Activated gamma-delta T cell (primary cell): ENCODE measurements at regions not wholly inside any gene's neighbourhood (a gene's known extent, or its start where the extent isn't known, plus 50 kb on each side); places are given as distances from the start of the nearest gene placed in this dataset.
"Not testable (repeated sequence)": the region's sequence is repeated elsewhere in the genome, so short reads cannot be mapped to it uniquely, and the experiment has no call there.

ENCODE experiments used
- DNase-seq: peaks from one replicate; lab custom pipeline; 2025; lab: John Stamatoyannopoulos, UW

DNA sequence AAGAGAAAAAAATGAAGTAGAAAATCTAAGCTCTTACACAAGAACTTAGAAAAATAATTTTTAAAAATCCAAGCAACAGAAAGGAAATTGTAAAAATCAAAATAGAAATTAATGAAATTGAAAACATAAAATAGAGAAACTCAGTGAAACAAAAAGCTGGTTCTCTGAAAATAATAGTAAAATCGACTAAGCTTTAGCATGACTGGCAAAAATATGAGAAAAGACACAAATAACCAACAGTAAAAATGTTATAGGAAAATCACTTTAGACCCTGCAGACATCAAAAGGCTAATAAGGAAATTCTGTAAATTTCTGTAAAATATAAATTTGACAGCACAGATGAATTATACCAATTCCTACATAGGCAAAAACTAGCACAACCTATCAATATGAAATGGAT, 768.9 kb upstream of the LRRTM1 start:
- no peak for DNase-seq

DNA sequence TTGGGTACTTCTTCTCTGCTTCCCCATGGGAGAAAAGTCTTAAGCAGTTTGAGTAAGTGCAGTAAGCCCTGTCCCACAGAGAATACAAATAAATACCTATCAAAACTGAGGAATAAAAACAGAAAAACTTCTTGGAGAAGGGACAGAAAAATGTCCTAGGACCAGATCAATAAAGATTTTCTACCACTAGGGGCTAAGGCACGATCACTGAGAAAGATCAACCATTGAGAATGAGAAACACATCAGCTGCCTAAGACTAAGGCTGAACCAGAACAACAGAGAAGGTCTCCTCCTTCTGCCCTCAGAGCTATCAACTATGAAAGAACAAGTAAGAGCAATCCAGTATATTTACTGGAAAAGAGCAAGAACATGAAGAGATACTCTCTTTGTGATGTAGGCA, 763.6 kb upstream of the LRRTM1 start:
- DNase-seq, result no peak

- DNase-seq, result no peak
Measured at GRCh38 chr2:81061016-81061415, 756.5 kb upstream of the LRRTM1 start.

- no peak for DNase-seq
Measured at GRCh38 chr2:81050580-81051095, 746.1 kb upstream of the LRRTM1 start.

GRCh38 chr2:81043681-81044080, 739.1 kb upstream of the LRRTM1 start:
- no peak for DNase-seq

DNA sequence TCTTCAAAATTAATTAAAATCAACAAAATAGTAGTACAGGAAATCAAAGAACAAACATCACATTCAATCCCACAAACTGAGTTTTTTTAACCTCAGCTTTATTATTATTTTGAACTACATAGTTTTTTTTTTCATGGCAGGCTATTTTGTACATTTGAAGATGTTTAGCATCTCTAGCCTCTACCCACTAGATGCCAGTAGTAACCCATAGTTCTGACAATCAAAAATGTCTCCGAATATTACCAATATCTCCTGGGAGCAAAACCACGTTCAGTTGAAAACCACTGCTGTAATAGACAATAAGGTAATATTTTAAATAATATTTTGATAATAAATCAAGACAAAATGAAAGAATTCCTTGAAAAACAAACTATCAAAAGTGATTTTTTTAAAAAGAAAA, 702.6 kb upstream of the LRRTM1 start:
- no peak for DNase-seq

DNA sequence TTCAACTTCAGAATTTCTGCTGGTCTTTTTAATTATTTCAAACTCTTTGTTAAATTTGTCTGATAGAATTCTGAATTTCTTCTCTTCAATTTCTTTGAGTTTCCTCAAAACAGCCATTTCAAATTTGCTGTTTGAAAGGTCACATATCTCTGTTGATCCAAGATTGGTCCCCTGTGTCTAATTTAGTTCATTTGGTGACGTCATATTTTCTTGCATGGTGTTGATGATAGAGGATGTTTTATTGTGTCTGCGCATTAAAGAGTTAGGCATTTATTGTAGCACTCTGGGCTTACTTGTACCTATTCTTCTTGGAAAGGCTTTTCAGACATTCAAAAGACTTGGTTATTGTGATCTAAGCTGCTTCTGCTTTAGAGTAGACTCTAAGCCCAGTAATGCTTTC, 698.4 kb upstream of the LRRTM1 start:
- DNase-seq, result no peak

DNA sequence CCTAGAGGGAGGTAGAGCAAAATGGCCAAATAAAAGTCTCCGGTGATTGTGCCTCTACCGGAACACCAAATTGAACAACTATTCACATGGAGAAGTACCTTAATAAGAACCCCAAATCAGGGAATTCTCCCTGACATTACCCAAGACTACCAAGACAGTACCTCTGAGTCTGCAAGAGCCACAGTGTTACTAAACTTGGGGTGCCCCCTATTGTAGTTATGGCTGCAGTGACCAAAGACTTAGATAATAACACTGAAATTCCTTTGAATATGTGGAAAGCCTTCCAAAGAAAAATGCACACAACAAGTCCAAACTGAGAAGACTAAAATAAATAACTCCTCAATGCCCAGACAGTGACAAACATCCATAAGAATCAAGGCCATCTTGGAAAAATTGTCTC, 682.9 kb upstream of the LRRTM1 start:
- DNase-seq, result no peak

GRCh38 chr2:80969900-80970299, 665.3 kb upstream of the LRRTM1 start:
- DNase-seq, result no peak

GRCh38 chr2:80968450-80968849, 663.9 kb upstream of the LRRTM1 start:
- no peak for DNase-seq

DNA sequence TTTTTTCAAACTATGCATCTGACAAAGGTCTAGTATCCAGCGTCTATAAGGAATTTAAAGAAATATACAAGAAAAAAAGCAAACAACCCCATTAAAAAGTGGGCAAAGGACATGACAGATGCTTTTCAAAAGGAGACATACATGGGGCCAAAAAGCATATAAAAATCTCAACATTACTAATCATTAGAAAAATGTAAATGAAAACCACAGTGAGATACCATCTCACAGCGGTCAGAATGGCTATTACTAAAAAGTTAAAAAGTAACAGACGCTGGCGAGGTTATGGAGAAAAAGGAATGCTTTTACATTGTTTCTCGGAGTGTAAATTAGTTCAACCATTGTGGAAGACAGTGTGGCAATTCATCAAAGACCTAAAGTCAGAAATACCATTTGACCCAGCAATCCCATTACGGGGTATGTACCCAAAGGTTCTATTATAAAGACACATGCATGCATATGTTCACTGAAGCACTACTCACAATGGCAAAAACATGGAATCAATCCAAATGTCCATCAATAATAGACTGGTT, 643.1 kb upstream of the LRRTM1 start:
- no peak for DNase-seq

- no peak for DNase-seq
Measured at GRCh38 chr2:80943487-80943886, 638.9 kb upstream of the LRRTM1 start.

DNA sequence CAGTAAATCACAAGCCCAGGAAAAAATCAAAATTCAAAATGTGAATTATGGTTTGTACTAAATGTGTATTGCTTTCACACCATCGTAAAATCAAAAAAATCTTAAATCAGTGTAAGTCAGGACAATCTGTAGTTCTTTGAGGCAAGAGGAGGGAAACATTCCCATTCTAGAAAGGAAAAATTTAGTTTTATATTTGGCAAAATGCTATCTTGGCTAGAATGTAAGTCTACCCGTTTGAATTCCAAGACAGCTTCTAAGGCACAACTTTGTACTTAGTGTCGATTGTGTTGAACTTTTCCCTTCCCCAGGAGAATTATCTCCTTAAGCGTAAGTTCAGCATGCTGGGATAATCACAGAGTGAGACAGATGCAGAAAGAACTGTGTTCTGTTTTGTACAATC, 638.2 kb upstream of the LRRTM1 start:
- DNase-seq, result no peak

GRCh38 chr2:80938463-80938862, 633.9 kb upstream of the LRRTM1 start:
- no peak for DNase-seq

GRCh38 chr2:80931820-80932219, 627.3 kb upstream of the LRRTM1 start:
- DNase-seq, result not testable (repeated sequence)

DNA sequence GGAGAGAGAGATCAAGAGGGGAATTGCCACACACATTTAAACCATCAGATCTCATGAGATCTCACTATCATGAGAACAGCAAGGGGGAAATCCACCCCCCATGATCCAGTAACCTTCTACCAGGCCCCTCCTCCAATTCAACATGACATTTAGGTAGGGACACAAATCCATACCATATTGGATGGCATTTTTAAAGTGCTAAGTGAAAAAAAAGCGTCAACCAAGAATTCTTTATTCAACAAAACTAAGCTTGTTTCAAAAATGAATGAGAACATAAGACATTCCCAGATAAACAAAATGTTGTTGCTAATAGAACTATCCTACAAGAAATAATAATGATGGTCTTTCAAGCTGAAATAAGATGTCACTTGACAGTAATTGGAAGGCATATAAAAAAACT, 626.2 kb upstream of the LRRTM1 start:
- no peak for DNase-seq

DNA sequence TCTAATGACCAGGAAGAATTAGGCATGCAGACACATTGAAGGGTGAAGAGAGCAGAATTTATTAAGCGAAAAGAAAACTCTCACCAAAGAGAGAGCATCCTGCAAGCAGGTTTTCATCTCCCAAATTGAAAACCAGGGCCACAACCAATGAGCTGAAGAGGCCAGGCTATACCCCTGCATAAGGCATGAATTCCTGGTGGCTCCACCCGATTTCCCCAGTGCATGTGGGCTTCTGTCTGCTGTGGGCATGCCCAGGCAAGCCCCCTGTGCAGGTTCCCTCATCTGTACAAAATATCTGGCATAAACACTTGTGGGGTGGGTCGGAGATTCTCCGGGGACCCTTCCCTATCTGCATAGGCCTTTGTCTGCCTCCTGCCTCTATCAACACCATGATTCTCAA, 621.6 kb upstream of the LRRTM1 start:
- no peak for DNase-seq

GRCh38 chr2:80896576-80896975, 592.0 kb upstream of the LRRTM1 start:
- no peak for DNase-seq

DNA sequence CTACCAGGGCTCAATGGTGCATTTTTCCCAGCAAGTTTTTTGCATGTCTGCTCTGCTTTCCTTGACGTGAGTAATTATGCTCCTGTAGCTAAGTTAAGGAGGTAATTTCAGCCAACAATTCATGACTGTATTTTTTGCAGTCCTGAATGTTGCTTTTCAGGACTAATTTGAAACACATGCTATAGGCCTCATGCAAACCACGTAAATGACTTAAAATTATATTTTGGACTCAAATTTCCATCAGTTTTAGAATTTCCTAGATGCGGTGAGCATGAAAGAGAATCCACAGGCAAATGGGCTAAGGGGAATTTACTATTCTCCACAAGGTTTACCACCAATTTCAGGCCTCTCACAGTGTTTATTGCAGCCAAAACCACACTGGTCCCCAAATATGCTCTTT, 589.9 kb upstream of the LRRTM1 start:
- no peak for DNase-seq

DNA sequence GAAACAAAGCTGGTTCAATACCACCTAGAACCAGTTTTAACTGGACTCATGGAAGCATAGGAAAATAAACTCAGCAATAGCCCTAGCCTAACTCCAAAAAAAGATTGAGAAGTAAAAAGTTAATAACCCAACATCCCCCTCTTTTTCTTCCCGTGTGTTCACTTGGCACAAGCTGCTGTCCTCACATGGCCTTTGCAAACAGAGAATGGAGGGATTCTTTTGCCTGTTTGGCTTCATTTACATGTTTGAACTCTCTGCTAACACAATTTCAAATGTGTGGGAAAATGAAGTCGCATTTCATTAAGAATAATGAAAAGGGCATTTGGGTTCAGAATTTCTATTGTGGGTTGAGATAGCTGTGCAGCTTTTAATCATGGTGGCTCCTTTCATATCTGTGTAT, 589.2 kb upstream of the LRRTM1 start:
- DNase-seq, result no peak

DNA sequence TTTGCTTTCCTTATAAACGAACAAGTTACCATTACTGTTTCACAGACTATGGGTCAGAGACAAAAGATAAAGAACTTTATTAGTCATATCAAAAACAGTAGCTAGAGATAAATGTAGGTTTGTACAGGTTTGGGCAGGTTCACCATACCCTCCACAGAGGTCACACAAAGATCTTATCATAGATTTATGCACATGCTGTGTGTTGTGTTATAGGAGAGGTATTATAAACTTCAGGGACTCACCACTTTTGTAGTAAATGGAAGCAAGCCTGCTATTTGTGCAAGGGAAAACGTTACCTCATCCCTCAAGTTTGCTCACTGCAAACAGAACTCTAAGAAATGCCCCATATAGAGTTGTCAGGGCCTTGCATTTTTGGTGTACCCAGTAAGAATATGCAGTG, 584.5 kb upstream of the LRRTM1 start:
- DNase-seq, result no peak

GRCh38 chr2:80887841-80888378, 583.4 kb upstream of the LRRTM1 start:
- no peak for DNase-seq

GRCh38 chr2:80874374-80874773, 569.8 kb upstream of the LRRTM1 start:
- DNase-seq, result no peak

DNA sequence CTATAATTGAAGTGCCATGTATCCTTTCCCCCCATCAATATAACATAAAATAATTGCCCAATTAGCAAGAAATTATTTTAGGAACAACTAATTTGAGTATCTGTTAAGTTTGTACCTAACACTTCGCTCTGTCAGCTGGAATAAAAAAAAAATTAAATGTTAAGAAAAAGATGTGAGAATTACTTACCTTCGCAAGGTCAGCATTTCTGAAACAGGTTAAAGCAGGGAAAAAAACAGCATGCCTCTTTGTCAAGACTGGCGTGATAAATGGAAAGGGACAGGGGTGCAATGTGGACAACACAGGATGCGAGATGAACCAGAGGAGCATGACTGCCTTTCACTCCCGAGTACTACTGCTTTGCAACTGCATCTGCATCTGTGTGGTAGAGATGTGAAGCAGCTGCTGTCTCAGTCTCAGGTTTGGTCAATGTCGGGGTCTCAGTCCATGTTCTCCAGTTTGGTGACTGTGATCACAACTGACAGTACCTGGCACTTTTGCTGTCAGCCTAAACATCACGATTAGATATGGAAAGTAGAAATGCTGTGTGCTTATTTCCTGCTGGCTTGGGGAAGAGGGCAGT, 565.4 kb upstream of the LRRTM1 start:
- no peak for DNase-seq
